ENCODE measurements at regions not wholly inside any gene's neighbourhood (a gene's known extent, or its start where the extent isn't known, plus 50 kb on each side); places are given as distances from the start of the nearest gene placed in this dataset.

GRCh38 chr9:88920645-88921044, 70.6 kb upstream of the S1PR3 start (continued):
- TF ChIP-seq CTCF (IDR thresholded peaks at IDR 0.05; ENCODE audit: low read depth, low read length, missing input control) = no peak
- no peak for TF ChIP-seq GABPA (IDR thresholded peaks at IDR 0.05 in 1 of 2, conservative IDR thresholded peaks at IDR 0.05 in 1 of 2)
- TF ChIP-seq ATF3 (IDR thresholded peaks at IDR 0.05) = no peak
- TF ChIP-seq RXRA (IDR thresholded peaks at IDR 0.05) = no peak
- no peak for TF ChIP-seq TAF1 (conservative IDR thresholded peaks at IDR 0.05)
- no peak for TF ChIP-seq MAX (IDR thresholded peaks at IDR 0.05)
- TF ChIP-seq HNF4G (IDR thresholded peaks at IDR 0.05) = no peak
- no peak for TF ChIP-seq FOXA2 (IDR thresholded peaks at IDR 0.05)
- no peak for TF ChIP-seq FOXA1 (IDR thresholded peaks at IDR 0.05)
- TF ChIP-seq NR2F2 (IDR thresholded peaks at IDR 0.05) = no peak
- TF ChIP-seq YY1 (IDR thresholded peaks at IDR 0.05) = no peak

- Histone ChIP-seq H3K36me3 (ENCODE audit: control insufficient read depth in 4 of 4, insufficient read depth in 3 of 4, low read depth in 1 of 4, low read length in 3 of 4) (no peaks in the 10 kb centered on the region), H3K27ac (ENCODE audit: low read depth in 1 of 2, low read length in 2 of 2) (no peak overlapping the region), H3K4me1 (ENCODE audit: control insufficient read depth in 4 of 4, insufficient read depth in 4 of 4, low read length in 3 of 4) (peaks cover 0 to 4% (median 0%) of the 10 kb centered on the region in 4 donors), H3K9me3 (ENCODE audit: control insufficient read depth in 4 of 4, low read length in 3 of 4) (peaks cover 0 to 11% (median 0%) of the 10 kb centered on the region in 4 donors), H3K27me3 (ENCODE audit: control insufficient read depth in 4 of 4, insufficient read depth in 4 of 4, low read length in 3 of 4) (no peaks in the 10 kb centered on the region), H3K4me3 (ENCODE audit: low read depth in 1 of 3, low read length in 3 of 3) (no peak overlapping the region), H3K9ac (ENCODE audit: low read depth in 1 of 2, low read length in 2 of 2) (no peak overlapping the region)
- TF ChIP-seq JUND (IDR thresholded peaks at IDR 0.05) (no peak), ATF3 (IDR thresholded peaks at IDR 0.05) (no peak), YY1 (IDR thresholded peaks at IDR 0.05) (no peak), FOXA2 (IDR thresholded peaks at IDR 0.05) (no peak), SP1 (IDR thresholded peaks at IDR 0.05) (no peak), ZBTB33 (IDR thresholded peaks at IDR 0.05) (no peak), FOXA1 (IDR thresholded peaks at IDR 0.05) (no peak), HNF4G (IDR thresholded peaks at IDR 0.05) (no peak), HNF4A (conservative IDR thresholded peaks at IDR 0.05) (no peak), TAF1 (conservative IDR thresholded peaks at IDR 0.05) (no peak), NR2F2 (IDR thresholded peaks at IDR 0.05) (no peak), MAX (IDR thresholded peaks at IDR 0.05) (no peak), EGR1 (IDR thresholded peaks at IDR 0.05; ENCODE audit: low read depth in 2 of 2) (no peak), GABPA (IDR thresholded peaks at IDR 0.05 in 1 of 2, conservative IDR thresholded peaks at IDR 0.05 in 1 of 2) (no peak), CTCF (IDR thresholded peaks at IDR 0.05; ENCODE audit: low read depth, low read length, missing input control) (no peak), REST (IDR thresholded peaks at IDR 0.05) (no peak), RXRA (IDR thresholded peaks at IDR 0.05) (no peak), RAD21 (IDR thresholded peaks at IDR 0.05) (no peak)
- WGBS = 75% methylated on average over 10 of the region's 10 CpGs
- no peak for DNase-seq (ENCODE audit: low spot score)
These were observed 69.2 kb upstream of the S1PR3 start for GRCh38 chr9:88922091-88922490.

All from liver (tissue), 8 donors.